B cell (primary cell): ENCODE measurements at regions not wholly inside any gene's neighbourhood (a gene's known extent, or its start where the extent isn't known, plus 50 kb on each side); places are given as distances from the start of the nearest gene placed in this dataset.

Experiments
- CTCF ChIP-seq: fragments of 200-600 bp; IDR thresholded peaks from one replicate; pipeline ENCODE4 v1.8.0; 2022; ENCODE audit warnings: antibody characterized with exemption, mild to moderate bottlenecking
- EZH2 ChIP-seq: IDR thresholded peaks from 2 replicates; pipeline ENCODE4 v1.6.1; 2012; ENCODE audit warnings: borderline replicate concordance, low read depth, mild to moderate bottlenecking, moderate library complexity, low read length; ENCODE audit not compliant: insufficient read depth, poor library complexity, severe bottlenecking

- no peak for TF ChIP-seq CTCF
- no peak for TF ChIP-seq EZH2
Observed at GRCh38 chr2:225164401-225165050, 122.3 kb upstream of the DOCK10 start.
